HG02981 (cell line): ENCODE measurements at regions not wholly inside any gene's neighbourhood (a gene's known extent, or its start where the extent isn't known, plus 50 kb on each side); places are given as distances from the start of the nearest gene placed in this dataset.

ENCODE experiments used
- ATAC-seq: cut with Tn5 transposase; IDR thresholded peaks from one replicate; pipeline ENCODE4 v1.9.1; 2021; ENCODE audit warnings: mild to moderate bottlenecking, moderate library complexity; ENCODE audit not compliant: unreplicated experiment

DNA sequence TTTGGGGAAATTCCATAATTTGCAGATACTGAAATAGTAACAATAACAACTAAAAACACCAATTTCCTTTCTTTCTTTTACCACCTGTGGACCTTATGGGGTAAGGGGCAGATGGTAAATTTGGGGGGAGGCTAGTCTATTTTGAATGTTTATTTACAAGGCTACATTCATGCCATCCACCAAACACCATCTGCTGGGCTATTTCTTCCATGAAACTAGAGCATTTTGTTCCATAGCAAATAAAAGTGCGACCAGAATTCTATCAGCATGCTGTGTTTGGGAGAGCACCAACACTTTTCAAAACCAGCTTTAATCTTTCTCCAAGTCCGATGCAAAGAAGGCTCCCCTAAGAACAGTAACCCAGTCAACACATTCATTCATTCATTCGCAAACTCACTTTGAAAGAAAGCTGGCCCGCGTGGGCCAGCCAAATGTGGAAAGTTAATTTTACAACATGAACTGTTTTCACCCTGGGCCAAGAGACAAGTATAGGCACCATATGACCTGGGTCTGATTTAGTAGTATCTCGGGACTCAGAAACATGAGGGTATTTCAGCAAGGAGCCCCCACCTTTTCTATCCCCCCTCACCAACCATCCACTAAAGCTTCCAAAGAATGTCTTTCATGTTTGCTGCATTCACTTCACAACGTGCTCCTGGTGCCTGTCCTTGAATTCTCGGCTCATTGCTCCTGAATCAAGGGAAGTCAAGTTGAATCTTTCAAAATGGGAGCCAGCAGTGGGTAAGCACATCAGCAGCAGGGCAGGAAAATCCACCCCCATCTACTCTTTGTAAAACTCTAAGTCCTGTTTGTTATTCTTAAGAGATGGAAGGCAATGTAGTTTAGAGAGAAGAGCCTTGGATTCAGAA is 210.6 kb downstream of the C1D start:
- no peak for ATAC-seq

DNA sequence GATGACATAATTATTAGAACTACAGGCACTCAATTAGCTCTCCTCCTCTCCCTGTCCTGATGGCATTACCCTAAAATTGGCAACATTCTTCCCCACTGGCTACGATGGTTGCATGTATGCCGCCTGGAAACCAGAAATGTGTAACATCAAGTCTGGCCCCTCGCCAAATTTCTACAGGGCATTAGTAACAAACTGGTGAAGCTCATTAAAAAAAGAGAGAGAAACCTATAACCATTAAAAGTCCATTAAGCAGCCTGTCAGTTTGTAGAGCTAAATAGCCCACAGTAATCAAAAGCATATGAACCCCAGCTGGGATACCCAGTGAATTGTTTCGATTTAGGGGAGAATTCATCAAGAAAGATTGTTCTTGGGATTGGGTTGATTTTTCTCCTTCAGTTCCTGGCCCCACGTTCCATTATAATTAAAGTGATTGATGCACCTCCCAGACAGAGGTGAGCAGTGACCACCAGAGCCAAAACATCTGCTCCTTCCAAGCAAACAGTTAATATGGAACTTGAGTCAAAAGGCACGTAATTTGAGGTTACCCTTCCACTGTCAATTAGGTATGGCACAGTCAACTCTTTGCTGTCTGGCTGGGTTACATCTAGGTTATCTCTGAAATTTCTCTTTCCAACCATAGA is 208.6 kb downstream of the C1D start:
- ATAC-seq: no peak

DNA sequence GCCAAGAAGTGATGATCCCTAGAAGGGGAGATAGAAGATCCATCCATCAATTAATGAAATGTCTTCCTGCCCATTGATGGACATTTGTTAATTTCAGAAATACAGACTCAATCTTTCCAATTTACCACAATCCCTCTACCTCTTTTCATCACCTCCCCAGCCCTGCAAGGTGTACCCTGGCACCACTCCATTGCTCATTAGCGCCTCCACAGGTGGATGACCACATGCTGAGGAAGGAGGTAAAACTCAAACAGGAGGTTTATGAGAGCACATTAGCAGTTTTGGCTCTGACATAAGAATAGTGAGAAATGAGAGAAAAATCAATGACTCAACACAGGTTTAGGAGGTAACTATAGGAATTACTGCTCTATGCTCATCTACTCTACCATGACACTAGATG is 208.0 kb downstream of the C1D start:
- no peak for ATAC-seq

DNA sequence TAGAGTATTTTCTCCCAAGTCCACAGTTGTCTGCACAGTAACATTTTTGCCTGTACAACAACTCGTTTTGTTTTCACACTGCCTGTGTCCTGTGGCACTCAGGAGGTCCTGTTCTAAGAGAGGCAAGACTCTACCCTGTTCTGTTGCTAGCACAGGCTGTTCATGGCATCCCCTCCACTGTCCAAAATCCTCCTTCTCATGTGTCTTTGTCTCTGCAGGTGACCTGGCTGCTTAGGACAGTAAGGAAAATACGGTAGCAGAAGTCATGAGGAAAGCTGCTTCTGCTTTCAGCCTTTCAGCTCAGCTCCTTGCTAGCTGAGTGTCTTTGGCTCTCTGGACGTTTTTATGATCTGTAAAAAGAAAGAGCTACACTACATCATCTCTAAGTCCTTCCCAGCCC is 205.9 kb downstream of the C1D start:
- ATAC-seq: no peak

DNA sequence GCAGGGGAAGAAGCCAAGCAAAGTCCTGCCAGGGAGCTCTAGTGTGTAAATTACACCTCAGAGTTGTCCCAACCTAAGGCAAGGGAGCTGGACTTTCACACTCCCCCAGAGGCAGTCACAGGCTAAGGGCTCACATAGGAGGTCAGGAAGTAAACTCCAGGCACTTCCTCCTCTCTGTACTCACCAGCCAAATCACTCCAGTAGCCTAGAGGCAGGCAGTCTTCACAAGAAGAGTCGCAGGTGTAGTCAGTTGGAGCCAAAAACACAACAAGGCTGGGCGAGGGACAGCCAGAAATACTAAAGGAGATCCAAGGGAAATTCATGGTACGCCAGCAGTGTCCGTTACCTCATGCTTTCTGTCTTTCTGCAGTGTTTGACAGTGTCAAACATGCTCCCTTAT is 205.0 kb downstream of the C1D start:
- ATAC-seq: no peak

- ATAC-seq: no peak
Observed at GRCh38 chr2:67858886-67859285, 203.9 kb downstream of the C1D start.

- ATAC-seq: no peak
Observed at GRCh38 chr2:67865917-67866316, 196.9 kb downstream of the C1D start.

- ATAC-seq: no peak
Observed at GRCh38 chr2:67867735-67868134, 195.1 kb downstream of the C1D start.

DNA sequence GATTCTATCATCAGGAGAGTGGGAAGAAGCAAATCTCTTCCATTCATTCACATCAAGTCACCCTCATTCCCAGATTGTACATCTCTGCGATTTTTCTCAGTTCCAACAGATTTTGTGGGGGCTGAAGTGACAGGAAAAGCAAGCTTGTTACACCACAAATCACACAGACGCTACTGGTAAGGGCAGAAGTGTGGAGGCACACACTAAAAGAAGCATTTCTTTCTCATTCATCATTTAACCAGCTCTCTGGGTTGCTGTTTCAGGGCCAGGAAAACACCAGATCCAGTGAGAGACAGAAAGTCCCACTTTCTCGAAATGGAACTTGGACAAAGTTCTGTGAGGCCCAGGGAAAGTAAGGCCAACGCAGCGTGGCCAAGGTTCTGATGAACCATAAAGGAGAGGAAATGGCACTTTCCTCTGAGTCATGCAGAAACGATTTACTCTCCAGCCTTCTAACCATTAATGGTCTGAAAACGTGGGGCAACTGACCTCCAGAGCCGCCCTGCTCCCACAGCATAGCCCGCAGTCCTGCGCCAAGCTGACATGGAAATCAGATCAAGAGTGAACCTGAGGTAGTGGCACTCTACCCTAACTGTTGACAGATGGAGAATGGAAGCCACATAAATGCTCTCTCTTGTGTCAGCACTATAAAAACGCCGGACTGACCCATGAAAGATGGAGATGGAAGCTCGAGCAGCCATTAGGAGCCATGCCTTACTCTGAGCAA is 191.0 kb downstream of the C1D start:
- no peak for ATAC-seq

GRCh38 chr2:67872481-67872880 is 190.3 kb downstream of the C1D start:
- no peak for ATAC-seq

GRCh38 chr2:67873916-67874315 is 188.9 kb downstream of the C1D start:
- no peak for ATAC-seq

DNA sequence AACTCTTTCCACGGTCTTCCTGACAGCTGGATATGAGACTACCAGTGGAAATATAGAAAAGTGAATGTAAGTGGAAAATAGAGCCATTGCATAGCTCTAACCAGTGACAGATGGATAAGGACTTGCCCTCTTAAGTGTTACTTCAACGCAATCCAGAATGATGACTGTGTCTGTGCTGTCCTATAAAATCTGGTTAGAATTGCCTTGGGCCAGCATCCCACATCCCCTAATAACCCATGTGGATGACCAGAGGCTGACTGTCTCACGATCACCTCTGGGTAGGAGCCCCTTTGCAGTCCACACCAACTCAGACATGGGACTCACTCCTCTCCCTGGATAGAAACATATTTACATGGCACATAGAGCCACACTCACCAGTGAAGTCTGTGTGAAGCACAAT is 186.6 kb downstream of the C1D start:
- ATAC-seq: no peak

GRCh38 chr2:67877301-67877700 is 185.5 kb downstream of the C1D start:
- ATAC-seq: no peak

- ATAC-seq: no peak
Observed at GRCh38 chr2:67878743-67879142, 184.1 kb downstream of the C1D start.

DNA sequence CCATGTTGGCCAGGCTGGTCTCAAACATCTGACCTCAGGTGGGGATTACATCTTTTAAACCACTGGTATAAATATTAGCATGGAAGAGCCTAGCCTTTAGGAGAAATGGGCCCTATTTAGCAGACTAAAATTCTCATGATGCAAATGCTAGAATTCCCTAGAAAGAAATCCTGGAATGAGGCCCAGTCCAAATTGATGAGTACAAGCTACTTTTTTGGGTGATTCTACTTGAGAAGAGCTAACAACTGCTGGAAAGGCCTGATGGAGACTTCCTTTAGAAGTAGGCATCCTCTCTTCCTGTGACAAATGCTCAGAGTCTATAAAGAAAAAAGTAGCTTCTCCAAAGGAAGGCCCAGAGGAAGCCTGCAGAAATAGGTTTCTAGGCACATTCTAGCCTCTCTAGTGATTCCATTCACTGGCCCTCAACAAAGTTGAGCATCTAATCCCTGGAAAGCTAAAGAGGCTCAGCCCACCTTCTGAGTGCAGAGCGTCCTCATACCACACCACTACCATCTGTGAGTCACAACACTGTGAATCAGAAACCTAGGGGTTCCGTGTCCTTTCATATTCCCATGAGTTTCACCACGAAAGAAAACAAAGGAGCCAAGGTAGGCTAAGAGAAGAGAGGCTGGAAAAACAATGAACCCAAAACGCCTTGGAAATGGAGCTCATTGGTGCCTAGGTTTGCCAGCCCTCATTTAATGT is 183.1 kb downstream of the C1D start:
- ATAC-seq: no peak

DNA sequence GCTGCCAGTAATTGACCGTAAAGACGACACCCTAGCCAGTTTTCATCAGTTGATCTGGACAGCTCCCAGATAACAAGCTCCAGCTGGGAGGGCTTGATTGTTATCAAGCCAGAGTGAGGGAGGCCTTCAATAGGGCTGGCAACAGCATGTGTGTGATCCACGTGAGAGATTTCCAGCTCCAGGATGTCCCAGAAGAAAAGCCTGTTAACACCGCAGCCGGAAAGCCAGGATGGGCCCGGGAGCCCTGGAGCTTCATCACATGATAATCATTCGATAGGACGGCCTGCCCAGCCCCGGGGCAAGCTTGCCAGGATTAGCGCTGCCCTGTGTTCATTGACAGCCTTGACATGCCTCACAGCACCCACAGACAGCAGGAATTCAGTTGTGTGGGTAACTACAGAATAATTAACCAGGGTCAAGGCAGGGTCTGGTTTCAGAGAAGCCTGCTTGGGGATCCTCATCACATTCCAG is 182.5 kb downstream of the C1D start:
- no peak for ATAC-seq

DNA sequence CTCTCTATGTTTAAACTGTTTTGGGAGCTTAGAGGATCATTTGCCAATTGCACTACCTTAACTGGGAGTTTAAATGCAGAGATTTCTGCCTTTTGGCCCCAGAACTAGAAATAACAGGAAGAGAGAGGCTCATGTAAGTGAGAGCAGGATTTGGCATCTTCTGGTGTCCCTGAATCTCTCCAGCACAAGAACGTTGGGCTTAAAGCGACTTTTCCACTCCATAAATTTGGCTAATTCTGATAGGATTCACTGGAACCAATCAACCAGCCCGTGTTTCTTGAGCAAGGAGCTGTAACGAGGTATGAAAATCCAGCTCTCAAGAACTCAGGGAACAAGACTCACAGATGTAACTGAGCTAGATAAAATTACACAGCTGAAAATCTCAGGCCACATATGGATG is 181.0 kb downstream of the C1D start:
- no peak for ATAC-seq

GRCh38 chr2:67883316-67884087 is 179.3 kb downstream of the C1D start:
- ATAC-seq: no peak

GRCh38 chr2:67888351-67889005 is 174.3 kb downstream of the C1D start:
- no peak for ATAC-seq

GRCh38 chr2:67889056-67889455 is 173.7 kb downstream of the C1D start:
- ATAC-seq: no peak
